ENCODE measurements at regions not wholly inside any gene's neighbourhood (a gene's known extent, or its start where the extent isn't known, plus 50 kb on each side); places are given as distances from the start of the nearest gene placed in this dataset.
"Not testable (repeated sequence)": the region's sequence is repeated elsewhere in the genome, so short reads cannot be mapped to it uniquely, and the experiment has no call there.

DNA sequence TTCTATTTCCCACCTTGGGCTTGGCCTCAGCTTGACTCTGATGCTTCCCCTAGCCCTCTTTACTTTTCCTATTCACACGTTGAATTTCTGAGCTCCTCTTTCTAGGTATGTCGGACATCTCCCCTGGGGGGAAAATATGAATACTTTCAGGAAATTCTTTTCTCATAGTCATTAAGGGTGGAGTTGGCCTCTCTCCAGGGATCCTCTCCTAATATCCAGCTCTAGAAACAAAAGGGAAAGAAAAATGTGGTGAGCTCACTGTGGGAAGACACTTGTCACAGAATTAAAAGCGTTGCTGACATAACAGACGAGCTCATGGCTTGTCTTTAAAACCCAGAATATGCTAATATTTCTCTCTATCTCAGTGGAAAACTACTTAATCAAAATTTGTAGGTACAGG lies 132.7 kb upstream of the MEX3C start:
- peak; percentile 25 for DNase-seq (ENCODE audit: low read depth)

DNA sequence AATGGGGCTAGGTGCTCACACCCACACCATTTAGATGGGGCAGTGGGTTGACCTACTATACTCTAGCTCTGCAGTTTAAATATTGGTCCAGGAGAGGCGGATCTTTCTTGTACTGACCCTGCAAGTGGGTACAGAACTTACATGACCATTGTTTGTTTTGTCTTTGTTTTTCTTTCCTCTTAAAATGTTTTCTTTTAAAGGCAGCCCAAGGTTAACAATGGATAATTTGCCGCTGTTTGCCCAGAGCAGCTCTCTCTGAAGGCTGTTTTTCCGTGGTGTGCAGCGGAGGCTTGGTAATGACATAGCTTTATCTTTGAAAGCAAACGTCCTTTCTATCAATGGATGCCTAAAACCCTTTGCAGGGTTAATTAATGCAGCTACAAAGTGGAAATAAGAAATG lies 133.3 kb upstream of the MEX3C start:
- no peak for DNase-seq (ENCODE audit: low read depth)

DNA sequence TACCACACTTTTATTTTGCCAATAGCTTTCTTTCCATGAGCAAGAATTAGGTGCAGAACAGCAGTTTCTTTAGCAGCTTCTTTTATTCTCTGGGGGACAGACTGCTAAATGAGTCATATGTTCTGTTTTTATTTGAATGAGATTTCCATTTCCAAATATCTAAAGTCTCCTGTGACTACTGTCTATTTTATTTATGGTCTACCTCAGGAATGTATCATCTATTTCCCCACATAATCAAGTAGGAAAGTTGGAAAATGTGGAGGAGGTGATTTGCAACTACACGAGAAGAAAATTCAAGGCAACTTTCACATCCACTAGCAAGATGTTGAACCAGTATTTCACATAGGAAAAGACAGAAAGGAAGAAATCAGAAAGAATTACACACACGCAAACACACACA lies 139.9 kb upstream of the MEX3C start:
- peak; percentile 6 for DNase-seq (ENCODE audit: low read depth)

DNA sequence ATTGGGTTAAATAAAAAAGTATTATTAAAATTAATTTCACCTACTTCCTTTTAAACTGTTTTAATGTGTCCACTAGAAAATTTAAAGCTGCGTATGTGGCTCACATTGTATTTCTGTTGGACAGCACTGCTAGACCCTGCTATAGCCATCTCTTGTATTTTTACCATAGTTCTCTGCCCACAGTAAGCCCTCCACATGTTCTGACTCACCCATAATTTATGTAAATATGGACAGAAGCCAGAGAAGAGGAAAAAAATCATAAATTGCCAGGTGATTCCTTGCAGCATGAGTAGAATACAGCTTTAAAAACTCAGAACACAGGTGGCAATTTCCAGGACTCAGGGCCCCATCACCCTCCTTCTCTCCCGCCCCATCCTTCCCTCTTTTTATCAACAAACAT lies 142.4 kb upstream of the MEX3C start:
- peak; percentile 37 for DNase-seq (ENCODE audit: low read depth)

- no peak for DNase-seq (ENCODE audit: low read depth)
Observed at GRCh38 chr18:51340332-51340731, 142.9 kb upstream of the MEX3C start.

- peak; percentile 69 for DNase-seq (ENCODE audit: low read depth)
Observed at GRCh38 chr18:51342815-51343214, 145.3 kb upstream of the MEX3C start.

- no peak for DNase-seq (ENCODE audit: low read depth)
Observed at GRCh38 chr18:51345848-51346391, 148.4 kb upstream of the MEX3C start.

DNA sequence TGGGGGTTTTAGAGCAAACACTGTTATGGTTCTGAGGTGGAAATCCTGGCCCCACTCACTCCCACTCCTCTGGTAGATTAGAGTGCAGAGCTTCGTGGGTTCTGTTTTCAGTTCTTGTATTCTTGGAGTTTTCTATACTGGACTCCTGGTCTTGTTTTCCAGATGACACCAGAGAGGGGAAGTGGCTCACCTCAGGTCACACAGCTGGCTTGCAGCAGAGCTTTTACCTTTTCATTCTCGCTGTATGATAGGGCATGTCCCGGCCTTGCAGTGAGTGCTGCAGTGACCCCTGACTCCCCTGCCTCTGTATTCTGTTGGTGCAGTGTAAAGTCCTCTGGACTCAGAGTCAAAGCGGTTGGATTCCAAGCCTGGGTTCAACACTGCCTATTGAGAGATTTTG lies 148.9 kb upstream of the MEX3C start:
- no peak for DNase-seq (ENCODE audit: low read depth)

DNA sequence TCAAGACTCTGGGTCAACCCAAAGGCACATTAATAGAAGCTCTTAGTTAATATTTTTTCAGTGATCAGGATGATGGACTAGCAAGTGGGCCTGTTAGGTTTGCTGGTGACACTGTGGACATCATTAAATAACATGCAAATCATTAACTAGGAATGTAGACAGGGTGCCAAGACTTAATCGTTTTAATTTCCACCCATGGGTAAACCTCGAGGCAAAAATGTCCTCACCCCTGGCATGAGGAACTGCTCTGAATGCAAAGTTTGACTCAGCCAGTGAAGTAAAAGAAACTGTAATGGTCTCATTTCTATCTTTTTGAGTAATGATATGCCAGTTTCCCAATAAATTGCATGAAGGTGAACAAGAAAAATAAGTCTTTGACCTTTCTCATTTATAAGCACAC lies 152.6 kb upstream of the MEX3C start:
- no peak for DNase-seq (ENCODE audit: low read depth)

- no peak for DNase-seq (ENCODE audit: low read depth)
Observed at GRCh38 chr18:51355841-51356240, 158.4 kb upstream of the MEX3C start.

- DNase-seq (ENCODE audit: low read depth) = not testable (repeated sequence)
Observed at GRCh38 chr18:51360301-51360700, 162.8 kb upstream of the MEX3C start.

- peak; percentile 58 for DNase-seq (ENCODE audit: low read depth)
Observed at GRCh38 chr18:51361130-51361860, 163.8 kb upstream of the MEX3C start.

DNA sequence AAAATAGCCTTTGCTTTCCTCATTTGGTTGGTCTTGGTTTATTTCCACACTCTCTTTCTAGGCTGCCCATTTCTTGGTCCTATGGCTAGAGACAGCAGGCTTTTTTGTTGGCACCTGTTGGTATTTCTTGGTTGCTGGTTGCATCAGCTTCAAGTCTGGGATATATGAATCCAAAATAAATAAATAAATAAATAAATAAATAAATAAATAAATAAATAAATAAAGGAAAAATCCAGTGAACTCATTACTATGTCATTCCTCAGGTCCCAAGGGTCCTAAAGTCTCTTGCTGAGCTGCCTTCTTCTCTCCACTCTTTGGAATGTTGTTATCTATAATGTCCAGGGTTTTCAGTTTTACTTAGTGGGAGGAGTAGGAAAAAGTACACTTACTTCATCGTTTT lies 165.9 kb upstream of the MEX3C start:
- no peak for DNase-seq (ENCODE audit: low read depth)

- no peak for DNase-seq (ENCODE audit: low read depth)
Observed at GRCh38 chr18:51370996-51371395, 173.5 kb upstream of the MEX3C start.

- DNase-seq (ENCODE audit: low read depth) = no peak
Observed at GRCh38 chr18:51371929-51372328, 174.4 kb upstream of the MEX3C start.

DNA sequence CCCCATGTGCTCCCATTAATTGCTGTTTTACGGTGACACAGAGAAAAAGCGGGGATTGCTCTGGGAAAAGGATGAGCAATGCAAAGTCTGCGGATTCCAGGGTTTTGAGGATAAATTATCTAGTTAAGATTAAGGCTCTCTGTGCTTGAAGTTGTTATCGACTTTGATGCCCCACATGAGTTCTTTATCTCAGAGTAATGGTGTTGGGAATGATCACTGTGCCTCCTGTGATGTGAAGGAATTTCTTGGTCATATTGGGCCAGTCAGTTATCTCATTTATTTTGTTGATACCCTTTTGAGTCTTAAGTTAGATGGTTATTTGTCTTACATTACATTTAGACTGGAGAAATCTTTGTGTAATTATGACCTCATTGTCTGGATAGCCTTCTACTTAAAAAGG lies 184.6 kb upstream of the MEX3C start:
- DNase-seq (ENCODE audit: low read depth) = no peak

DNA sequence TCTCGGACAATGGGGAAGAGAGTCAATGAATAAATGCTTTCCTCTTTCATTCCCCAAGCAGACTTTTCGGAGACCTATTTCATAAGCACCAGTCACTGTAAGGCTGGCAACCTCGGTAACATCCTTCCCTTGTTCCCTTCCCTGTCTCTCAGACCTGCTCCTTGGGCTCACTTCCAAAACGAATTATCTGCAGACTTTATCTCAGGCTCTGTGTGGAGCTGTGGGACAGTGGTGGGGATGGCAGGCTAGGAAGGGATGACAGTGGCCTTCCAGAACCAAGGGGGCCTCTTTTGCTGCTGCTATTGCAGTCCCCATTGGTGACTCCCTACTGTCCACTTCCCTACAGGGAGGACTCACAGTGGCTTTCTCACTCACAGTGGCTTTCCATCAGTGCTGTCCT lies 185.6 kb upstream of the MEX3C start:
- no peak for DNase-seq (ENCODE audit: low read depth)

GRCh38 chr18:51383711-51384110 lies 186.2 kb upstream of the MEX3C start:
- no peak for DNase-seq (ENCODE audit: low read depth)

- DNase-seq (ENCODE audit: low read depth) = no peak
Observed at GRCh38 chr18:51385270-51385669, 187.8 kb upstream of the MEX3C start.

GRCh38 chr18:51390702-51391101 lies 193.2 kb upstream of the MEX3C start:
- DNase-seq (ENCODE audit: low read depth) = peak; percentile 81

DNA sequence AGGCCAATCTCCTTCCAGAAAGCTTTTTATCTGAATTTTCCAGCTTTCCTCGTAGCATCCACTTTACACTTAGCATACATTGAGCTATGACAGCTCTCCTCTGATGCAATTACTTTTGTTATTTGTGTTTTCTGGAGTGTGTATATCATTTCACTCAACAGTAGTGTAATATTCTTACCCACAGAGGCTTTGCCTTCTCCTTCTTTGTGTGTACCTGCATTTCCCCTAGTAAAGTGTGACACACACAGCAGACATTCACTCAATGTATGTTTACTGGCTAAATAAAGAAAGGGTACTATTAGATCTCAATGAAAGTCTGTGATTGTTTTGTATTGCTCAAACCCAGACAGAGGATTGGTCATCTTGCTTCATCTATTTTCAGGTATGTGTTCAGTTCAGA lies 193.7 kb upstream of the MEX3C start:
- no peak for DNase-seq (ENCODE audit: low read depth)

DNA sequence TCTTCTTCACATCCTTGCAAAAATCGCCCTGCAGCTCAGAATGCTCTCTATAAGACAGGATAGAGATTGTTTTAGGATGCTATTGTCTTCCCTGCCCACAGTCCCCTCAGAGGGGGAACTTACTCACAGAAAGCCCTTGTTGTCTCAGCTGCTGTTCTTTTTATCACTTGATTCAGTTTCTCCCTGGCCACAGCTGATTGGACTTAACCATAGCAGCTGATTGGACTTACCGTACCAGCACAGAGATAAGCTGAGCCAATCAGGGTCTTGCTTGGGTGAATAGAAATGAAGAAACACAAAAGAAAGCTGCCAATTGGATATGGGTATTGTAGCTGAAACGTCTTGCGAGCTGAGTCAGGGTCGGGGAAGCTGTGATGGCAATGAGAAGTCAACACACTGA lies 194.2 kb upstream of the MEX3C start:
- DNase-seq (ENCODE audit: low read depth) = no peak

DNA sequence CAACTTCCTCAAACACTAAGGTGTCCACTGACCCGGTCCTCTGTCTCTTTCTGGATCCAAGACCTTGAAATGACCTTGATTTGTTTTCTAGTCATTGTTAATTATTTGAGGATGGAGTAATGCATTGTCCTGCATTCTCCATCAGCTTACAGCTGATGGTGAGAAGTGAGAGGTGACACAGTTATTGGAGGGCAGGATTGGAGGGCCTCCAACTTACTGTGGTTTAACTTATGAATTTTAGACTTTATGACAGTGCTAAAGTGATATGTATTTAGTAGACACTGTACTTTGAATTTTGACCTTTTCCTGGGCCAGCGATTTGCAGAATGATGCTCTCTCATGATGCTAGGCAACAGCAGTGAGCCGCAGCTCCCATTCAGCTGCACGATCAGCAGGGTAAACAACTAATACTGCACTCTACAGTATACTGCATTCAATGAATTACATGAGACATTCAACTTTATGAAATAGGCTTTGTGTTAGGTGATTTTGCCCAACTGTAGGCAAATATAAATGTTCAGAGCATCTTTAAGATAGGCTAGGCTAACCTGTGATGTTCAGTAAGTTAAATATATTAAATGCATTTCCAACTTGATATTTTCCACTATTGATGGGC lies 200.0 kb upstream of the MEX3C start:
- DNase-seq (ENCODE audit: low read depth) = no peak
